ENCODE measurements at regions not wholly inside any gene's neighbourhood (a gene's known extent, or its start where the extent isn't known, plus 50 kb on each side); places are given as distances from the start of the nearest gene placed in this dataset.

GRCh38 chr2:164091673-164092072, 355.9 kb upstream of the FIGN start:
- TF ChIP-seq, protein P1, sequence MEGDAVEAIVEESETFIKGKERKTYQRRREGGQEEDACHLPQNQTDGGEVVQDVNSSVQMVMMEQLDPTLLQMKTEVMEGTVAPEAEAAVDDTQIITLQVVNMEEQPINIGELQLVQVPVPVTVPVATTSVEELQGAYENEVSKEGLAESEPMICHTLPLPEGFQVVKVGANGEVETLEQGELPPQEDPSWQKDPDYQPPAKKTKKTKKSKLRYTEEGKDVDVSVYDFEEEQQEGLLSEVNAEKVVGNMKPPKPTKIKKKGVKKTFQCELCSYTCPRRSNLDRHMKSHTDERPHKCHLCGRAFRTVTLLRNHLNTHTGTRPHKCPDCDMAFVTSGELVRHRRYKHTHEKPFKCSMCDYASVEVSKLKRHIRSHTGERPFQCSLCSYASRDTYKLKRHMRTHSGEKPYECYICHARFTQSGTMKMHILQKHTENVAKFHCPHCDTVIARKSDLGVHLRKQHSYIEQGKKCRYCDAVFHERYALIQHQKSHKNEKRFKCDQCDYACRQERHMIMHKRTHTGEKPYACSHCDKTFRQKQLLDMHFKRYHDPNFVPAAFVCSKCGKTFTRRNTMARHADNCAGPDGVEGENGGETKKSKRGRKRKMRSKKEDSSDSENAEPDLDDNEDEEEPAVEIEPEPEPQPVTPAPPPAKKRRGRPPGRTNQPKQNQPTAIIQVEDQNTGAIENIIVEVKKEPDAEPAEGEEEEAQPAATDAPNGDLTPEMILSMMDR (IDR thresholded peaks at IDR 0.05): no peak
- no peak for TF ChIP-seq POLR2A (IDR thresholded peaks at IDR 0.05)

Measured in lower leg skin (tissue), 3 donors.